ENCODE measurements at regions not wholly inside any gene's neighbourhood (a gene's known extent, or its start where the extent isn't known, plus 50 kb on each side); places are given as distances from the start of the nearest gene placed in this dataset.

- H3K9me2 ChIP-seq (ENCODE audit: insufficient read depth): no peaks in the 10 kb centered on the region
- no peaks in the 10 kb centered on the region for H3K36me3 ChIP-seq (ENCODE audit: control insufficient read depth in 1 of 2, insufficient read depth in 2 of 2, low read length in 2 of 2)
- no TSS peak for BruUV-seq (replicated peaks)
- no peak overlapping the region for H2AFZ ChIP-seq (ENCODE audit: low read depth, low read length, poor library complexity, severe bottlenecking)
- no peaks in the 10 kb centered on the region for H3K9me3 ChIP-seq (ENCODE audit: control insufficient read depth in 1 of 2, insufficient read depth in 1 of 2, low read depth in 1 of 2, low read length in 2 of 2)
- intact Hi-C loops (cut with micrococcal nuclease): no loop called here
- ChIA-PET CTCF (no interaction called here), RAD21 (ENCODE audit: low non-redundant PET in 1 of 2, low total read pairs in 2 of 2, uncharacterized antibody in 2 of 2, unreplicated experiment in 2 of 2) (no interaction called here), POLR2A (no interaction called here)
- H3K9ac ChIP-seq (ENCODE audit: low read length): no peak overlapping the region
- ATAC-seq: no peak
- H3K79me2 ChIP-seq (ENCODE audit: insufficient read depth, low read length): no peaks in the 10 kb centered on the region
- no peaks in the 10 kb centered on the region for H4K20me1 ChIP-seq (ENCODE audit: insufficient read depth)
- H3K4me3 ChIP-seq (replicated peaks in 1 of 2; ENCODE audit: low read depth in 1 of 2, low read length in 2 of 2): no peak overlapping the region
- DNase-seq (ENCODE audit: low read depth, low spot score): no peak
- no peak for TF ChIP-seq JUND (IDR thresholded peaks at IDR 0.05)
- no peak overlapping the region for H3K4me2 ChIP-seq (ENCODE audit: low read length)
- H3K4me1 ChIP-seq (ENCODE audit: control insufficient read depth in 1 of 2, insufficient read depth in 2 of 2, low read length in 2 of 2): no peaks in the 10 kb centered on the region
- no peaks in the 10 kb centered on the region for H3K27me3 ChIP-seq (ENCODE audit: insufficient read depth, low read length)
- no peak overlapping the region for H3K27ac ChIP-seq (ENCODE audit: low read depth, low read length)
Measured at GRCh38 chr2:211062297-211062612, 505.9 kb downstream of the CPS1 start.

- BruUV-seq (replicated peaks): no TSS peak
- Histone ChIP-seq H3K9me3 (ENCODE audit: control insufficient read depth in 1 of 2, insufficient read depth in 1 of 2, low read depth in 1 of 2, low read length in 2 of 2) (no peaks in the 10 kb centered on the region), H3K4me2 (ENCODE audit: low read length) (no peak overlapping the region), H3K27ac (ENCODE audit: low read depth, low read length) (no peak overlapping the region), H2AFZ (ENCODE audit: low read depth, low read length, poor library complexity, severe bottlenecking) (no peak overlapping the region), H3K4me3 (replicated peaks in 1 of 2; ENCODE audit: low read depth in 1 of 2, low read length in 2 of 2) (no peak overlapping the region), H3K9me2 (ENCODE audit: insufficient read depth) (no peaks in the 10 kb centered on the region), H3K9ac (ENCODE audit: low read length) (no peak overlapping the region), H3K27me3 (ENCODE audit: insufficient read depth, low read length) (no peaks in the 10 kb centered on the region), H4K20me1 (ENCODE audit: insufficient read depth) (no peaks in the 10 kb centered on the region), H3K4me1 (ENCODE audit: control insufficient read depth in 1 of 2, insufficient read depth in 2 of 2, low read length in 2 of 2) (no peaks in the 10 kb centered on the region), H3K79me2 (ENCODE audit: insufficient read depth, low read length) (no peaks in the 10 kb centered on the region), H3K36me3 (ENCODE audit: control insufficient read depth in 1 of 2, insufficient read depth in 2 of 2, low read length in 2 of 2) (no peaks in the 10 kb centered on the region)
- ChIA-PET CTCF (no interaction called here), POLR2A (no interaction called here), RAD21 (ENCODE audit: low non-redundant PET in 1 of 2, low total read pairs in 2 of 2, uncharacterized antibody in 2 of 2, unreplicated experiment in 2 of 2) (no interaction called here)
- intact Hi-C loops (cut with micrococcal nuclease): no loop called here
- ATAC-seq (no peak), DNase-seq (ENCODE audit: low read depth, low spot score) (no peak)
- TF ChIP-seq FOSL1 (IDR thresholded peaks at IDR 0.05; ENCODE audit: low read depth) (no peak), ZFX (IDR thresholded peaks at IDR 0.05) (no peak), CBX3 (IDR thresholded peaks at IDR 0.05; ENCODE audit: low read depth) (no peak), RAD21 (IDR thresholded peaks at IDR 0.05; ENCODE audit: low read depth) (no peak), EZH2 (IDR thresholded peaks at IDR 0.05) (no peak), SRF (IDR thresholded peaks at IDR 0.05; ENCODE audit: low read depth) (no peak), SIN3A (IDR thresholded peaks at IDR 0.05; ENCODE audit: low read depth) (no peak), POLR2A (IDR thresholded peaks at IDR 0.05; ENCODE audit: borderline replicate concordance, extremely low read depth, insufficient read depth, insufficient read length) (no peak), POLR2AphosphoS5 (IDR thresholded peaks at IDR 0.05; ENCODE audit: low read depth, low read length) (no peak), ZNF274 (IDR thresholded peaks at IDR 0.05; ENCODE audit: low read depth, low read length) (no peak), ELF1 (IDR thresholded peaks at IDR 0.05; ENCODE audit: borderline replicate concordance, low read depth) (no peak), TCF7L2 (IDR thresholded peaks at IDR 0.05; ENCODE audit: borderline replicate concordance, extremely low read depth, insufficient read depth, insufficient read length) (no peak), EGR1 (IDR thresholded peaks at IDR 0.05; ENCODE audit: low read depth) (no peak), ATF3 (IDR thresholded peaks at IDR 0.05) (no peak)
- TF ChIP-seq, protein P1, sequence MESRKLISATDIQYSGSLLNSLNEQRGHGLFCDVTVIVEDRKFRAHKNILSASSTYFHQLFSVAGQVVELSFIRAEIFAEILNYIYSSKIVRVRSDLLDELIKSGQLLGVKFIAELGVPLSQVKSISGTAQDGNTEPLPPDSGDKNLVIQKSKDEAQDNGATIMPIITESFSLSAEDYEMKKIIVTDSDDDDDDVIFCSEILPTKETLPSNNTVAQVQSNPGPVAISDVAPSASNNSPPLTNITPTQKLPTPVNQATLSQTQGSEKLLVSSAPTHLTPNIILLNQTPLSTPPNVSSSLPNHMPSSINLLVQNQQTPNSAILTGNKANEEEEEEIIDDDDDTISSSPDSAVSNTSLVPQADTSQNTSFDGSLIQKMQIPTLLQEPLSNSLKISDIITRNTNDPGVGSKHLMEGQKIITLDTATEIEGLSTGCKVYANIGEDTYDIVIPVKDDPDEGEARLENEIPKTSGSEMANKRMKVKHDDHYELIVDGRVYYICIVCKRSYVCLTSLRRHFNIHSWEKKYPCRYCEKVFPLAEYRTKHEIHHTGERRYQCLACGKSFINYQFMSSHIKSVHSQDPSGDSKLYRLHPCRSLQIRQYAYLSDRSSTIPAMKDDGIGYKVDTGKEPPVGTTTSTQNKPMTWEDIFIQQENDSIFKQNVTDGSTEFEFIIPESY (IDR thresholded peaks at IDR 0.05; ENCODE audit: extremely low read depth, insufficient replicate concordance, low read length): no peak
- TF ChIP-seq, protein P2, sequence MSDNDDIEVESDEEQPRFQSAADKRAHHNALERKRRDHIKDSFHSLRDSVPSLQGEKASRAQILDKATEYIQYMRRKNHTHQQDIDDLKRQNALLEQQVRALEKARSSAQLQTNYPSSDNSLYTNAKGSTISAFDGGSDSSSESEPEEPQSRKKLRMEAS (IDR thresholded peaks at IDR 0.05): no peak
Measured at GRCh38 chr2:211067029-211067428, 510.6 kb downstream of the CPS1 start.

All from HCT116 (cell line).